GM21619 (cell line): ENCODE measurements at regions not wholly inside any gene's neighbourhood (a gene's known extent, or its start where the extent isn't known, plus 50 kb on each side); places are given as distances from the start of the nearest gene placed in this dataset.

Experiments used
- ATAC-seq: cut with Tn5 transposase; IDR thresholded peaks from one replicate; pipeline ENCODE4 v1.9.1; 2021; ENCODE audit not compliant: unreplicated experiment

GRCh38 chr2:196248467-196249094 lies 77.2 kb upstream of the STK17B start:
- ATAC-seq, result no peak

GRCh38 chr2:196249171-196249570 lies 77.8 kb upstream of the STK17B start:
- no peak for ATAC-seq

GRCh38 chr2:196249860-196250259 lies 78.5 kb upstream of the STK17B start:
- peak; percentile 88 for ATAC-seq

GRCh38 chr2:196251132-196251531 lies 79.8 kb upstream of the STK17B start:
- ATAC-seq, result no peak

- ATAC-seq, result no peak
These were observed 81.2 kb upstream of the STK17B start for GRCh38 chr2:196252408-196253115.

- no peak for ATAC-seq
These were observed 81.7 kb upstream of the STK17B start for GRCh38 chr2:196253116-196253480.

GRCh38 chr2:196256585-196256984 lies 85.2 kb upstream of the STK17B start:
- ATAC-seq, result no peak

- no peak for ATAC-seq
These were observed 85.7 kb upstream of the STK17B start for GRCh38 chr2:196257086-196257485.

- no peak for ATAC-seq
These were observed 87.0 kb upstream of the STK17B start for GRCh38 chr2:196258407-196258806.

- no peak for ATAC-seq
These were observed 88.4 kb upstream of the STK17B start for GRCh38 chr2:196259507-196260481.

GRCh38 chr2:196260546-196260945 lies 89.2 kb upstream of the STK17B start:
- ATAC-seq, result no peak

- no peak for ATAC-seq
These were observed 91.2 kb upstream of the STK17B start for GRCh38 chr2:196262606-196263005.

- peak; percentile 96 for ATAC-seq
These were observed 91.9 kb upstream of the STK17B start for GRCh38 chr2:196263181-196263747.

- no peak for ATAC-seq
These were observed 95.0 kb upstream of the STK17B start for GRCh38 chr2:196266351-196266750.

GRCh38 chr2:196266855-196267254 lies 95.5 kb upstream of the STK17B start:
- ATAC-seq, result no peak

GRCh38 chr2:196268025-196268424 lies 96.6 kb upstream of the STK17B start:
- no peak for ATAC-seq

- no peak for ATAC-seq
These were observed 97.4 kb upstream of the STK17B start for GRCh38 chr2:196268538-196269338.

- no peak for ATAC-seq
These were observed 100.4 kb upstream of the STK17B start for GRCh38 chr2:196271795-196272194.

GRCh38 chr2:196274387-196274809 lies 103.0 kb upstream of the STK17B start:
- ATAC-seq, result peak; percentile 41

GRCh38 chr2:196275646-196276352 lies 104.4 kb upstream of the STK17B start:
- peak; percentile 35 for ATAC-seq
